VCaP (cell line): ENCODE measurements at regions not wholly inside any gene's neighbourhood (a gene's known extent, or its start where the extent isn't known, plus 50 kb on each side); places are given as distances from the start of the nearest gene placed in this dataset.

ENCODE experiments used
- H3K27ac ChIP-seq: fragments of 450-650 bp; 2 replicates; pipeline ENCODE4 v1.5.1; 2017
- CTCF ChIP-seq: fragments of 450-650 bp; conservative IDR thresholded peaks from 2 replicates; pipeline ENCODE4 v1.5.1; 2017; ENCODE audit warnings: mild to moderate bottlenecking, moderate library complexity

DNA sequence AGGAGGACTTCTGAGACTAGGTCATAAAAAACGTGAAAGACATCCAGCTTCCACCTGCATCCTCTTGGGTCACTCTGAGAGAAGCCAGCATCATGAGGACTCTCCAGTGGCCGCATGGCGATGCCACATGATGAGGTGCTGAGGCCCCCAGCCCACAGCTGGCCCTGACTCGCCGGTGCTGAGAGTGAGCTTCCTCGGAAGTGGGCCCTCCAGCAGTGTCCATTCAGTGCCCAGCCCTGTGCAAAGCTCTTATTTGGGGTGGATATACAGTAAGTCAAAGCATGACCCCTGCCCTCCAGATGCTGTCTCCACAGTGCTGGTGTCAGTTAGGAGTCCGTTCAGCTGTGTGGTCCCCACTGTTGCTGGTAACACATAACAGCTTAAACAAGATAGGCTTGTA is 93.6 kb upstream of the CHST15 start:
- no peak overlapping the region for H3K27ac ChIP-seq

GRCh38 chr10:124185084-124185483 is 91.7 kb upstream of the CHST15 start:
- no peak overlapping the region for H3K27ac ChIP-seq
- no peak for TF ChIP-seq CTCF

More for the DNA sequence above, 93.6 kb upstream of the CHST15 start:
- TF ChIP-seq CTCF = no peak

- no peak for TF ChIP-seq CTCF
- no peak overlapping the region for H3K27ac ChIP-seq
Observed at GRCh38 chr10:124184208-124184830, 90.9 kb upstream of the CHST15 start.

GRCh38 chr10:124183617-124184016 is 90.2 kb upstream of the CHST15 start:
- TF ChIP-seq CTCF = no peak
- no peak overlapping the region for H3K27ac ChIP-seq

DNA sequence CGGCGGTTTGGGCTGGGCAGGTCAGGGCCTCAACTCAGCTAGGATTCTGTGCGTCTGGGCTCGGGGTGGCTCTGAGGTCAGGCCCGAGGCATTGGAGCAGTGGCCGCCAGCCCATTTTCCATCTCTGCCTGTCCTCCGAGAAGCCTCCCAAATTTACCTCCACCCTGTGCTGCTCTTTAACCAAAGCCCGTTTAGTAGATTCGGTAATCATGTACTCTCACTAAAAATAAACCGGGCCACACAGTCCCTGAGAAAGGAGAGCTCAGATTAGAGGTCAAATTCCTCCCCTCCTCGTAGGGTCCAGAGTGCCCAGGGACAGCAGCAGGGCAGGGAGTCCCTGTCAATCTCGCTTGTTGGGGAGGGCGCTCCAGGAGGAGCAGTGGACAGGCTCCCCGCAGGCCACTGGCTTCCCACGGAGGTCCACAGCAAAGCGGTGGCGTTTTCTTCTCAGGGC is 88.7 kb upstream of the CHST15 start:
- TF ChIP-seq CTCF = no peak

GRCh38 chr10:124181656-124182055 is 88.3 kb upstream of the CHST15 start:
- no peak for TF ChIP-seq CTCF
- no peak overlapping the region for H3K27ac ChIP-seq

More for the DNA sequence above, 88.7 kb upstream of the CHST15 start:
- H3K27ac ChIP-seq = no peak overlapping the region

DNA sequence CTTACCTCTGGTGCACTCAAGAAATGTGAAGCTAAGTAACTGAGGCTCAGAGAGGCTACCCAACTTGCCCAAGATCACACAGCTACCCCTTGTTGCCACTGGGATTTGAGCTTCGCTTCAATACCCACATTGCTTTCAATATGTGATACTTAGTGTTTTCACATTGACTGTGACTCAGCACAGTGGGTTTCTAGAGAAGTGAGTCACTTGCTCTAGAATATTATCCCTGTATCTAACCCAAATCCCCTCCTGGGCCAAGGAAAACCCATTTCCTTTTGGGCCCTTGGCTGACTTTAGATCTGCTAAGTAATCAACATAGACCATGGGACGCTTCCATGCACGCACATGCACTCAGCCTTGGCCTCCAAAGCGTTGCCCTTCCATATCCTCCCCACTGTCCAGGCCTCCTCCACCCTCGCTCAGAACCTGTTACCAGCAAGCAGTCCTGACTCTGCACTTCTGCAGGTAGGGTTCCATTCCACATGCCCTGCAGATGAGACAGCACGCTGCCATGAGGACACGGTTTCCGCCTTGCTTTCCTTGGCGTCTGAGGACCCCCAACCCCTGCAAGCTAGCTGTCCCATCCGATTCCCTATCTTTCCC is 87.7 kb upstream of the CHST15 start:
- TF ChIP-seq CTCF = no peak
- H3K27ac ChIP-seq = no peak overlapping the region
